ENCODE measurements at regions not wholly inside any gene's neighbourhood (a gene's known extent, or its start where the extent isn't known, plus 50 kb on each side); places are given as distances from the start of the nearest gene placed in this dataset.

GRCh38 chr16:74218871-74219270 is 77.7 kb upstream of the PSMD7 start:
- Histone ChIP-seq H3K4me2 (ENCODE audit: low read length) (no peak overlapping the region), H3K9me2 (ENCODE audit: low read depth, low read length) (no peaks in the 10 kb centered on the region), H4K20me1 (ENCODE audit: insufficient read depth, low read length) (no peaks in the 10 kb centered on the region), H3K9ac (ENCODE audit: low read length) (no peak overlapping the region), H3K79me2 (ENCODE audit: insufficient read depth, low read length) (no peaks in the 10 kb centered on the region), H3F3A (ENCODE audit: insufficient read depth, low read length) (no peaks in the 10 kb centered on the region), H3K4me1 (ENCODE audit: insufficient read depth, low read length, severe bottlenecking) (no peaks in the 10 kb centered on the region), H2AFZ (ENCODE audit: low read length) (no peak overlapping the region), H3K27me3 (ENCODE audit: insufficient read depth, low read length) (no peaks in the 10 kb centered on the region), H3K9me3 (ENCODE audit: low read length) (no peaks in the 10 kb centered on the region), H3K4me3 (ENCODE audit: low read depth, low read length, poor library complexity, severe bottlenecking) (no peak overlapping the region), H3K27ac (ENCODE audit: low read depth, low read length, poor library complexity, severe bottlenecking) (no peak overlapping the region), H3K36me3 (ENCODE audit: insufficient read depth, low read length) (no peaks in the 10 kb centered on the region)
- no peak for TF ChIP-seq CTCF (IDR thresholded peaks at IDR 0.05; ENCODE audit: low read length)
- TF ChIP-seq EZH2 (IDR thresholded peaks at IDR 0.05; ENCODE audit: borderline replicate concordance, low read length), result no peak

- no peak overlapping the region for H2AFZ ChIP-seq (ENCODE audit: low read length)
- no peaks in the 10 kb centered on the region for H3K79me2 ChIP-seq (ENCODE audit: insufficient read depth, low read length)
- no peak overlapping the region for H3K4me2 ChIP-seq (ENCODE audit: low read length)
- H3K9ac ChIP-seq (ENCODE audit: low read length), result no peak overlapping the region
- H3F3A ChIP-seq (ENCODE audit: insufficient read depth, low read length), result no peaks in the 10 kb centered on the region
- TF ChIP-seq CTCF (IDR thresholded peaks at IDR 0.05; ENCODE audit: low read length) (no peak), EZH2 (IDR thresholded peaks at IDR 0.05; ENCODE audit: borderline replicate concordance, low read length) (no peak)
- H4K20me1 ChIP-seq (ENCODE audit: insufficient read depth, low read length), result no peaks in the 10 kb centered on the region
- H3K9me3 ChIP-seq (ENCODE audit: low read length), result no peaks in the 10 kb centered on the region
- no peak overlapping the region for H3K27ac ChIP-seq (ENCODE audit: low read depth, low read length, poor library complexity, severe bottlenecking)
- no peaks in the 10 kb centered on the region for H3K4me1 ChIP-seq (ENCODE audit: insufficient read depth, low read length, severe bottlenecking)
- no peaks in the 10 kb centered on the region for H3K27me3 ChIP-seq (ENCODE audit: insufficient read depth, low read length)
- no peak overlapping the region for H3K4me3 ChIP-seq (ENCODE audit: low read depth, low read length, poor library complexity, severe bottlenecking)
- no peaks in the 10 kb centered on the region for H3K9me2 ChIP-seq (ENCODE audit: low read depth, low read length)
- H3K36me3 ChIP-seq (ENCODE audit: insufficient read depth, low read length), result no peaks in the 10 kb centered on the region
These were observed 80.3 kb upstream of the PSMD7 start for GRCh38 chr16:74216319-74216718.

DNA sequence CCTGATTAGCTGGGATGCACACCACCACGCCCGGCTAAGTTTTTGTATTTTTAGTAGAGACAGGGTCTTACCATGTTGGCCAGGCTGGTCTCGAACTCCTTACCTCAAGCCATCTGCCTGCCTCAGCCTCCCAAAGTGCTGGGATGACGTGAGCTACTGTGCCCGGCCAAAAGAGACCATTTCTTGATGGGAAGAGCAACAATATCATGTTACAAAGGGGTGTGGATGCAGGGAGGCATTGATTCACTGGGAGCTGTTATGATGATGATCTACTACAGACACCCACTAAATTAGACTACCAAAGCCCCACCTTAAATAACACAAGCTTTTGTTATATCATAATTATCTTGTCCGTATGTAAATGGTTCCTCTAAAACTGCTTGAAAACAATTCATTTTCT is 81.4 kb upstream of the PSMD7 start:
- no peaks in the 10 kb centered on the region for H3K27me3 ChIP-seq (ENCODE audit: insufficient read depth, low read length)
- no peaks in the 10 kb centered on the region for H3F3A ChIP-seq (ENCODE audit: insufficient read depth, low read length)
- H2AFZ ChIP-seq (ENCODE audit: low read length), result no peak overlapping the region
- no peaks in the 10 kb centered on the region for H3K79me2 ChIP-seq (ENCODE audit: insufficient read depth, low read length)
- H3K9ac ChIP-seq (ENCODE audit: low read length), result no peak overlapping the region
- no peaks in the 10 kb centered on the region for H4K20me1 ChIP-seq (ENCODE audit: insufficient read depth, low read length)
- no peak overlapping the region for H3K4me3 ChIP-seq (ENCODE audit: low read depth, low read length, poor library complexity, severe bottlenecking)
- TF ChIP-seq CTCF (IDR thresholded peaks at IDR 0.05; ENCODE audit: low read length) (no peak), EZH2 (IDR thresholded peaks at IDR 0.05; ENCODE audit: borderline replicate concordance, low read length) (no peak)
- no peaks in the 10 kb centered on the region for H3K9me2 ChIP-seq (ENCODE audit: low read depth, low read length)
- no peak overlapping the region for H3K27ac ChIP-seq (ENCODE audit: low read depth, low read length, poor library complexity, severe bottlenecking)
- no peaks in the 10 kb centered on the region for H3K36me3 ChIP-seq (ENCODE audit: insufficient read depth, low read length)
- H3K4me2 ChIP-seq (ENCODE audit: low read length), result no peak overlapping the region
- H3K9me3 ChIP-seq (ENCODE audit: low read length), result no peaks in the 10 kb centered on the region
- no peaks in the 10 kb centered on the region for H3K4me1 ChIP-seq (ENCODE audit: insufficient read depth, low read length, severe bottlenecking)
